HCT116 (cell line): ENCODE measurements at regions not wholly inside any gene's neighbourhood (a gene's known extent, or its start where the extent isn't known, plus 50 kb on each side); places are given as distances from the start of the nearest gene placed in this dataset.

Experiments
- ATAC-seq: fragments of 200-7000 bp; cut with Tn5 transposase; 2 replicates; pipeline ENCODE4 v1.9.1; 2020; ENCODE audit warnings: mild to moderate bottlenecking, moderate library complexity
- BruUV-seq: library from RNA; stranded (reverse); fragments of 400-500 nt; replicated peaks from 2 replicates; lab custom pipeline; 2021; lab: Mats Ljungman, UMichigan
- CTCF ChIA-PET: fragments of 300-600 bp; sonication (Branson Sonifier 250); formaldehyde crosslinking; loops from one replicate; lab custom pipeline; 2021; ENCODE audit warnings: antibody characterized with exemption; lab: Charles Lee
- POLR2A ChIA-PET: fragments of 300-600, 350-600 bp; sonication (Branson Sonifier 250); formaldehyde crosslinking; loops from one replicate; lab custom pipeline; 2021; ENCODE audit warnings: antibody characterized with exemption; lab: Charles Lee
- RAD21 ChIA-PET, 2 experiments: fragments of 300-600 bp; sonication (Branson Sonifier 250); formaldehyde crosslinking; loops; one replicate each; lab custom pipeline; 2023; ENCODE audit warnings: low total read pairs in 2 of 2; ENCODE audit not compliant: uncharacterized antibody in 2 of 2, unreplicated experiment in 2 of 2, low non-redundant PET in 1 of 2; lab: Charles Lee
- DNase-seq: peaks from one replicate; pipeline ENCODE4 v3.0.0-alpha.2; 2010; ENCODE audit warnings: low read depth, low spot score
- H2AFZ ChIP-seq: fragments of 200-600 bp; shearing (Covaris generic), sonication (generic); 2 replicates; pipeline ENCODE4 v1.6.1; 2017; ENCODE audit warnings: low read depth, mixed run types, mixed read lengths, antibody characterized with exemption, low read length; ENCODE audit not compliant: poor library complexity, severe bottlenecking
- H3K27ac ChIP-seq: 2 replicates; pipeline ENCODE4 v1.5.1; 2012; ENCODE audit warnings: low read depth, low read length
- H3K27me3 ChIP-seq: fragments of 200-600 bp; sonication (generic); 2 replicates; pipeline ENCODE4 v1.6.1; 2016; ENCODE audit warnings: mixed run types, low read length, mixed read lengths; ENCODE audit not compliant: insufficient read depth
- H3K36me3 ChIP-seq, 2 experiments: fragments of 200-500 bp in 1 of 2; fragments of 200-600 bp in 1 of 2; sonication (Bioruptor generic) in 1 of 2; sonication (generic) in 1 of 2; 2 replicates each; pipeline versions ENCODE4 v1.5.1 to v1.6.1; 2014 to 2016; ENCODE audit warnings: low read length in 2 of 2, inconsistent platforms in 1 of 2, mixed read lengths in 1 of 2, mixed run types in 1 of 2; ENCODE audit not compliant: insufficient read depth in 2 of 2, control insufficient read depth in 1 of 2
- H3K4me1 ChIP-seq, 2 experiments: fragments of 200-600 bp in 1 of 2; sonication (generic) in 1 of 2; 2 replicates each; pipeline versions ENCODE4 v1.5.1 to v1.6.1; 2012 to 2017; ENCODE audit warnings: low read length in 2 of 2, inconsistent platforms in 1 of 2, mild to moderate bottlenecking in 1 of 2, mixed read lengths in 1 of 2, mixed run types in 1 of 2, moderate library complexity in 1 of 2; ENCODE audit not compliant: insufficient read depth in 2 of 2, control insufficient read depth in 1 of 2
- H3K4me2 ChIP-seq: fragments of 200-600 bp; sonication (generic); 2 replicates; pipeline ENCODE4 v1.6.1; 2017; ENCODE audit warnings: mixed run types, low read length, mixed read lengths
- H3K4me3 ChIP-seq, 2 experiments: fragments of 200-600 bp in 1 of 2; sonication (generic) in 1 of 2; replicated peaks in 1 of 2; 2 replicates each; pipeline ENCODE4 v1.5.1; 2011 to 2016; ENCODE audit warnings: low read length in 2 of 2, control low read depth in 1 of 2, low read depth in 1 of 2, mild to moderate bottlenecking in 1 of 2, mixed read lengths in 1 of 2, mixed run types in 1 of 2
- H3K79me2 ChIP-seq: fragments of 200-600 bp; sonication (generic); 2 replicates; pipeline ENCODE4 v1.6.1; 2017; ENCODE audit warnings: mild to moderate bottlenecking, mixed run types, low read length, moderate library complexity, mixed read lengths; ENCODE audit not compliant: insufficient read depth
- H3K9ac ChIP-seq: fragments of 200-600 bp; sonication (generic); 2 replicates; pipeline ENCODE4 v1.6.1; 2016; ENCODE audit warnings: low read length, mixed read lengths
- H3K9me2 ChIP-seq: fragments of 200-600 bp; sonication (generic), shearing (Covaris generic); 2 replicates; pipeline ENCODE4 v1.6.1; 2017; ENCODE audit warnings: mixed run types, mild to moderate bottlenecking, moderate library complexity; ENCODE audit not compliant: insufficient read depth
- H3K9me3 ChIP-seq, 2 experiments: fragments of 200-500 bp in 1 of 2; fragments of 200-600 bp in 1 of 2; sonication (Bioruptor generic) in 1 of 2; sonication (generic) in 1 of 2; 2 replicates each; pipeline ENCODE4 v1.6.1; 2014 to 2017; ENCODE audit warnings: low read length in 2 of 2, mixed read lengths in 2 of 2, inconsistent platforms in 1 of 2, low read depth in 1 of 2, mild to moderate bottlenecking in 1 of 2, mixed run types in 1 of 2, moderate library complexity in 1 of 2; ENCODE audit not compliant: control insufficient read depth in 1 of 2, insufficient read depth in 1 of 2
- H4K20me1 ChIP-seq: fragments of 200-600 bp; sonication (generic), shearing (Covaris generic); 2 replicates; pipeline ENCODE4 v1.6.1; 2017; ENCODE audit warnings: mixed run types, mild to moderate bottlenecking, moderate library complexity; ENCODE audit not compliant: insufficient read depth
- CEBPB ChIP-seq: IDR thresholded peaks from 2 replicates; pipeline ENCODE4 v1.6.1; 2012; ENCODE audit warnings: low read depth
- JUND ChIP-seq: IDR thresholded peaks from 2 replicates; pipeline ENCODE4 v1.6.1; 2012
- RAD21 ChIP-seq: IDR thresholded peaks from 2 replicates; pipeline ENCODE4 v1.6.1; 2012; ENCODE audit warnings: low read depth, mild to moderate bottlenecking
- SIN3A ChIP-seq: IDR thresholded peaks from 2 replicates; pipeline ENCODE4 v1.6.1; 2012; ENCODE audit warnings: low read depth
- SP1 ChIP-seq: IDR thresholded peaks from 2 replicates; pipeline ENCODE4 v1.6.1; 2012; ENCODE audit warnings: low read depth
- ZFX ChIP-seq: fragments of 450-650 bp; IDR thresholded peaks from 2 replicates; pipeline ENCODE4 v1.6.1; 2017
- ZNF274 ChIP-seq: fragments of 200-500 bp; sonication (Bioruptor generic); IDR thresholded peaks from 2 replicates; pipeline ENCODE4 v1.6.1; 2014; ENCODE audit warnings: mild to moderate bottlenecking, low read depth, low read length, inconsistent platforms
- intact Hi-C: fragments of 100-400 bp; cut with micrococcal nuclease; formaldehyde crosslinking; loops from 2 replicates; pipeline ENCODE4 v1.10.0; 2022
- TF ChIP-seq, protein P1 (sequence below): IDR thresholded peaks from 2 replicates; pipeline ENCODE4 v1.6.1; 2012; ENCODE audit warnings: low read depth
- TF ChIP-seq, protein P2 (sequence below): IDR thresholded peaks from 2 replicates; pipeline ENCODE4 v1.6.1; 2011; ENCODE audit warnings: mild to moderate bottlenecking, low read length, moderate library complexity; ENCODE audit not compliant: insufficient replicate concordance; ENCODE audit errors: extremely low read depth

DNA sequence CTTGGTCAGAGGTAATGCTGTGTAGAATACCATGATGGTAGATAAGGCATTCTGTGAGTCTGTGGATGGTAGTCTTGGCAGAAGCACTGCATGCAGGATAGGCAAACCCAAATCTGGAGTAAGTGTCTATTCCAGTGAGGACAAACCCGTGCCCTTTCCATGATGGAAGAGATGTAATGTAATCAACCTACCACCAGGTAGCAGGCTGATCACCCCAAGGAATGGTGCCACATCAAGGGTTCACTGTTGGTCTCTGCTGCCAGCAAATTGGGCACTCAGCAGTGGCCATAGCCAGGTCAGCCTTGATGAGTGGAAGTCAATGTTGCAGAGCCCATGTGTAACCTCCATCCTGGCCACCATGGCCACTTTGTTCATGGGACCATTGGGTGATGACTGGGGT, 155.0 kb downstream of the RAP2A start (continued):
- TF ChIP-seq, protein P1, sequence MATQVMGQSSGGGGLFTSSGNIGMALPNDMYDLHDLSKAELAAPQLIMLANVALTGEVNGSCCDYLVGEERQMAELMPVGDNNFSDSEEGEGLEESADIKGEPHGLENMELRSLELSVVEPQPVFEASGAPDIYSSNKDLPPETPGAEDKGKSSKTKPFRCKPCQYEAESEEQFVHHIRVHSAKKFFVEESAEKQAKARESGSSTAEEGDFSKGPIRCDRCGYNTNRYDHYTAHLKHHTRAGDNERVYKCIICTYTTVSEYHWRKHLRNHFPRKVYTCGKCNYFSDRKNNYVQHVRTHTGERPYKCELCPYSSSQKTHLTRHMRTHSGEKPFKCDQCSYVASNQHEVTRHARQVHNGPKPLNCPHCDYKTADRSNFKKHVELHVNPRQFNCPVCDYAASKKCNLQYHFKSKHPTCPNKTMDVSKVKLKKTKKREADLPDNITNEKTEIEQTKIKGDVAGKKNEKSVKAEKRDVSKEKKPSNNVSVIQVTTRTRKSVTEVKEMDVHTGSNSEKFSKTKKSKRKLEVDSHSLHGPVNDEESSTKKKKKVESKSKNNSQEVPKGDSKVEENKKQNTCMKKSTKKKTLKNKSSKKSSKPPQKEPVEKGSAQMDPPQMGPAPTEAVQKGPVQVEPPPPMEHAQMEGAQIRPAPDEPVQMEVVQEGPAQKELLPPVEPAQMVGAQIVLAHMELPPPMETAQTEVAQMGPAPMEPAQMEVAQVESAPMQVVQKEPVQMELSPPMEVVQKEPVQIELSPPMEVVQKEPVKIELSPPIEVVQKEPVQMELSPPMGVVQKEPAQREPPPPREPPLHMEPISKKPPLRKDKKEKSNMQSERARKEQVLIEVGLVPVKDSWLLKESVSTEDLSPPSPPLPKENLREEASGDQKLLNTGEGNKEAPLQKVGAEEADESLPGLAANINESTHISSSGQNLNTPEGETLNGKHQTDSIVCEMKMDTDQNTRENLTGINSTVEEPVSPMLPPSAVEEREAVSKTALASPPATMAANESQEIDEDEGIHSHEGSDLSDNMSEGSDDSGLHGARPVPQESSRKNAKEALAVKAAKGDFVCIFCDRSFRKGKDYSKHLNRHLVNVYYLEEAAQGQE, result no peak
- peak; percentile 29; the same call in 1 of the 2 replicates for TF ChIP-seq RAD21

DNA sequence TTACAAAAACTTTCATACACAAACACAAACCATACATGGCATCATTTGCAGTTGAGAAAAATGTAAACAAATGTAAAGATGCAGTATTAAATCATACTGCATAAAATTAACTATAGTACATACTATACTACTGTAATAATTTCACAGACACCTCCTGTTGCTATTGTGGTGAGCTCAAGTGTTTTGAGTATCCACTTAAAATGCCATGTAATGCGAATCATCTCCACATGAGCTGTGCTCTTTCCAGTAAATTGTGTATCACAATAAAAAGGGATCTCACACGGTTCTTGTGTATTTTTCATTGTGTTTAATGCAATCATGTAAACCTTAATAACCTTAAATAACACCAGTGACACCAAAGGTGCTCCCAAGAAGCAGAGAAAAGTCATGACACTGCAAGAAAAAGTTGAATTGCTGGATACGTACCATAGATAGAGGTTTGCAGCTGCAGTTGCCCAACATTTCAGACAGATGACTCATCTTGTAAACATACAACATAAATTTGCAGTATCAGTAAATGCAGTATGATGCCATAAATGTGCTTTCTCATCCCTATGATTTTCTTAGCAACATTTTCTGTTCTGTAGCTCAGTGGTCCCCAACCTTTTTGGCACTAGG, 166.6 kb downstream of the RAP2A start:
- TF ChIP-seq SIN3A (no peak), ZFX (no peak), JUND (no peak), ZNF274 (no peak), SP1 (no peak), CEBPB (no peak)
- TF ChIP-seq, protein P2, sequence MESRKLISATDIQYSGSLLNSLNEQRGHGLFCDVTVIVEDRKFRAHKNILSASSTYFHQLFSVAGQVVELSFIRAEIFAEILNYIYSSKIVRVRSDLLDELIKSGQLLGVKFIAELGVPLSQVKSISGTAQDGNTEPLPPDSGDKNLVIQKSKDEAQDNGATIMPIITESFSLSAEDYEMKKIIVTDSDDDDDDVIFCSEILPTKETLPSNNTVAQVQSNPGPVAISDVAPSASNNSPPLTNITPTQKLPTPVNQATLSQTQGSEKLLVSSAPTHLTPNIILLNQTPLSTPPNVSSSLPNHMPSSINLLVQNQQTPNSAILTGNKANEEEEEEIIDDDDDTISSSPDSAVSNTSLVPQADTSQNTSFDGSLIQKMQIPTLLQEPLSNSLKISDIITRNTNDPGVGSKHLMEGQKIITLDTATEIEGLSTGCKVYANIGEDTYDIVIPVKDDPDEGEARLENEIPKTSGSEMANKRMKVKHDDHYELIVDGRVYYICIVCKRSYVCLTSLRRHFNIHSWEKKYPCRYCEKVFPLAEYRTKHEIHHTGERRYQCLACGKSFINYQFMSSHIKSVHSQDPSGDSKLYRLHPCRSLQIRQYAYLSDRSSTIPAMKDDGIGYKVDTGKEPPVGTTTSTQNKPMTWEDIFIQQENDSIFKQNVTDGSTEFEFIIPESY, result no peak
- H2AFZ ChIP-seq, result no peak overlapping the region
- no peaks in the 10 kb centered on the region for H3K27me3 ChIP-seq
- DNase-seq, result no peak
- RAD21 ChIA-PET, result interaction anchor here in 1 of 2 experiments (0.7 kb wide), 1 partner anchor 123 kb away, joined by 3 read pairs; no protein-coding TSS in a partner anchor
- H3K79me2 ChIP-seq, result no peaks in the 10 kb centered on the region
- BruUV-seq, result no TSS peak
- H3K4me1 ChIP-seq, result peaks cover 0 to 5% of the 10 kb centered on the region in 2 experiments; a peak in 1 of 4 replicates
- H3K9me3 ChIP-seq, result no peaks in the 10 kb centered on the region
- H3K4me2 ChIP-seq, result no peak overlapping the region
- no peak overlapping the region for H3K27ac ChIP-seq
- H3K9me2 ChIP-seq, result no peaks in the 10 kb centered on the region
- POLR2A ChIA-PET, result no interaction called here
- intact Hi-C loops, result no loop called here
- ATAC-seq, result no peak
- H3K36me3 ChIP-seq, result no peaks in the 10 kb centered on the region
- no peak overlapping the region for H3K4me3 ChIP-seq
- CTCF ChIA-PET, result no interaction called here
- H3K9ac ChIP-seq, result no peak overlapping the region
- H4K20me1 ChIP-seq, result no peaks in the 10 kb centered on the region
